Mucosa of rectum (tissue), 2 donors: ENCODE measurements at regions not wholly inside any gene's neighbourhood (a gene's known extent, or its start where the extent isn't known, plus 50 kb on each side); places are given as distances from the start of the nearest gene placed in this dataset.

ENCODE experiments used
- H3K27ac ChIP-seq, 2 donors: one replicate each; pipeline ENCODE4 v1.7.0; 2013; ENCODE audit warnings: inconsistent platforms in 2 of 2, low read depth in 2 of 2, low read length in 2 of 2
- H3K27me3 ChIP-seq, 2 donors: one replicate each; pipeline ENCODE4 v1.7.0; 2013; ENCODE audit warnings: low read length in 2 of 2; ENCODE audit not compliant: control insufficient read depth in 2 of 2, insufficient read depth in 2 of 2
- H3K36me3 ChIP-seq, 2 donors: one replicate each; pipeline ENCODE4 v1.7.0; 2013; ENCODE audit warnings: low read length in 2 of 2; ENCODE audit not compliant: control insufficient read depth in 2 of 2, insufficient read depth in 2 of 2
- H3K4me1 ChIP-seq, 2 donors: one replicate each; pipeline ENCODE4 v1.7.0; 2013; ENCODE audit warnings: low read length in 2 of 2, mild to moderate bottlenecking in 1 of 2; ENCODE audit not compliant: control insufficient read depth in 2 of 2, insufficient read depth in 2 of 2
- H3K4me3 ChIP-seq, 2 donors: one replicate each; pipeline ENCODE4 v1.7.0; 2013; ENCODE audit warnings: low read length in 2 of 2
- H3K9ac ChIP-seq, 2 donors: one replicate each; pipeline ENCODE4 v1.7.0; 2013; ENCODE audit warnings: low read length in 2 of 2, low read depth in 1 of 2, mild to moderate bottlenecking in 1 of 2
- H3K9me3 ChIP-seq, 2 donors: one replicate each; pipeline ENCODE4 v1.7.0; 2013; ENCODE audit warnings: low read length in 2 of 2; ENCODE audit not compliant: control insufficient read depth in 2 of 2
- donor health status: healthy.
- donor health status: Normal muscosa, but diverticular disease.

DNA sequence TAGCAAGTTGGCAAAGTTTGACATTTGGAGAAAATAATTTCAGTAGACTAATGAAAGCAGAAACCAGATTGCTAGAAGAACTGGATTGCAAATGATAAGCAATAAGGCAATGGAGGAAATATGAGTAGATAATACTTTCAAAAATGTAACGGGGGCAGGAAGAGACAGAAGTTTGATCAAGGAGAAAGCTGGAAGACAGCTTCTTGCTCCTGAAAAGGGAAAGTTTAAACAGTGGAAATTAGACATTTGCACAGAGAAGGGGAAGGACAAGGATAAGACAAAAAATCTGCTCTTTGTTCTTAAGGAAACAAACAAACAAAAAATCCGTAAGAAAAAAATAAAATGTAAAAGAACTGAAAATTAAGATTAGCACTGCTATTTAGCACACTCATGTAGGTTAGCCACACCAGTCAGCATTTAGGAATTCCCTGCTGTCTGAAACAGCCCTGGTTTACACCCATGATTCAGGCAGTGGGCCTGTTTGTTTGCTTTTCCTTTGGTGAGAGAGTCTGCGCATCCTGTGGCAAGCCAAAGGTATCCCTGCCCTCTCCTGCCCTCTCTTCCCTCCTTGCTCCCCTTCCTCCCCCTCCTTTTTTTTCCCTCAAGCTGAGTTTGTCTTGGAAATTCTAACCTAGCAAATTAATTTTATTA, 104.3 kb upstream of the CAV2 start:
- Histone ChIP-seq H3K9me3 (no peaks in the 10 kb centered on the region), H3K36me3 (no peaks in the 10 kb centered on the region), H3K4me3 (no peak overlapping the region), H3K27me3 (no peaks in the 10 kb centered on the region), H3K4me1 (no peaks in the 10 kb centered on the region), H3K27ac (no peak overlapping the region), H3K9ac (no peak overlapping the region)

DNA sequence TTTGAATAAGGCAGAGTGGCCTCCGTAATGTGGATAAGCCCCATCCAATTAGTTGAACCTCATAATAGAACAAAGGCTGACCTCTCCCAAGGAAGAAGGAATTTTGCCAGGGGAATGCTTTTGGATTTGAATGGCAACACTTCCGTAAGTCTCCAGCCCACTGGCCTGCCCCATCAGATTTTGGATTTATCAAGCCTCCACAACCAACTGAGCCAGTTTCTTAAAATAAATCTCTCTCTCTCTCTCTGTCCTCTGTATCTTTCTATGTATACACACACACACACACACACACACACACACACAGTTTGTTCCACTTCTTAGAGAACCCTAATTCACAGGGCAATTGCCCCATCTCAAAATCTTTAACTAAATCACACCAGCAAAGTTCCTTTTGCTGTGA, 100.9 kb upstream of the CAV2 start:
- Histone ChIP-seq H3K27ac (no peak overlapping the region), H3K9me3 (no peaks in the 10 kb centered on the region), H3K36me3 (no peaks in the 10 kb centered on the region), H3K4me1 (no peaks in the 10 kb centered on the region), H3K27me3 (no peaks in the 10 kb centered on the region), H3K4me3 (no peak overlapping the region), H3K9ac (no peak overlapping the region)

DNA sequence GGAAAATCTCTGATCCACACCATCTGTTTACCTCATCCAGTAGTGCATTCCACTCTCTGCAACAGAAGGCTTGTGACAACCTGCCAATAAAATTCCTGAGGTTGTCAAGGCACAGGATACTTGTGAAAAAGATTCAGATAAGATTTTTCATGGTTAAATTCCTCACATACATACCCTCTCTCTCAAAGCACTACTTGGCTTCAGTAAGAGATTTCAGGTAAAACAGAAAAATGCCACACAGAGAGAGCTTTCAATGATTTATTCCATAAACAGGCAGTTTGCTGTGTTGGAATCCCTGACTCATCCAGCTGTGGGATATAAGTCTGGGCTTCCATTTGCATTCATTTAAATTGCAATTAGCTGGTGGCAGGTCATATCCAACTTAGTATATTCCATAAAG, 99.7 kb upstream of the CAV2 start:
- Histone ChIP-seq H3K4me1 (no peaks in the 10 kb centered on the region), H3K4me3 (no peak overlapping the region), H3K9ac (no peak overlapping the region), H3K9me3 (no peaks in the 10 kb centered on the region), H3K27me3 (no peaks in the 10 kb centered on the region), H3K27ac (no peak overlapping the region), H3K36me3 (no peaks in the 10 kb centered on the region)

DNA sequence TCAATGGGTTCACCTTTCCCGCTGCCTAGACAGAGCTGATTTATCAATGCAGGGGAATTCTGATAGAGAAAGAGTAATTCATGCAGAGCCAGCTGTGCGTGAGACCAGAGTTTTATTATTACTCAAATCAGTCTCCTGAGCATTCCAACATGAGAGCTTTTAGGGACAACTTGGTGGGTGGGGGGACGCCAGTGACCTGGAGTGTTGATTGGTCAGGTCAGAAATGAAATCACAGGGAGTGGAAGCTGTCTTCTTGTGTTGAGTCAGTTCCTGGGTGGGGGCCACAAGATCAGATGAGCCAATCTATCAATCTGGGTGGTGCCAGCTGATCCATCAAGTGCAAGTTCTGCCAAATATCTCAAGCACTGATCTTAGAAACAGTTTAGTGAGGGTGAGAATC, 99.0 kb upstream of the CAV2 start:
- no peaks in the 10 kb centered on the region for H3K9me3 ChIP-seq
- no peaks in the 10 kb centered on the region for H3K4me1 ChIP-seq
- H3K27me3 ChIP-seq = no peaks in the 10 kb centered on the region
- no peak overlapping the region for H3K27ac ChIP-seq
- no peak overlapping the region for H3K4me3 ChIP-seq
- no peak overlapping the region for H3K9ac ChIP-seq
- no peaks in the 10 kb centered on the region for H3K36me3 ChIP-seq

DNA sequence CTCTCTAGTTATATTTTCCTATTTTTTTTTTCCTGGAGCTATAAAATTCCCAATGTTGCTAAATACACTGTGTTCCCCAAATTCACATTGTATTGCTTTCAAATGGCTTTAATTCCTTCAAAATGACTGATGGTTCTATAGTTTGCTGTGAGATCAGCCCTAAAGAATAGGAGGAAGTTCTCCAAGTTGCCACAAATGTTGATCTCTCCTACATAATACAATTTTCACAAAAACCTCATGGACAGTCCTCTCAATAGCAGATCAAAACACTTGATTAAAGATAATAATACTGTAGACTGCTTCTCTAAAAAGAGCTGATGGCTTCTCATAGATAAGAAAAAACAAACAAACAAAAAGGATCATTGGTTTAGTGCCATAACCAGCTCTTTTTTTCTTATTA, 97.8 kb upstream of the CAV2 start:
- no peaks in the 10 kb centered on the region for H3K4me1 ChIP-seq
- H3K9me3 ChIP-seq = no peaks in the 10 kb centered on the region
- H3K4me3 ChIP-seq = no peak overlapping the region
- H3K27me3 ChIP-seq = no peaks in the 10 kb centered on the region
- no peak overlapping the region for H3K9ac ChIP-seq
- H3K27ac ChIP-seq = no peak overlapping the region
- no peaks in the 10 kb centered on the region for H3K36me3 ChIP-seq

DNA sequence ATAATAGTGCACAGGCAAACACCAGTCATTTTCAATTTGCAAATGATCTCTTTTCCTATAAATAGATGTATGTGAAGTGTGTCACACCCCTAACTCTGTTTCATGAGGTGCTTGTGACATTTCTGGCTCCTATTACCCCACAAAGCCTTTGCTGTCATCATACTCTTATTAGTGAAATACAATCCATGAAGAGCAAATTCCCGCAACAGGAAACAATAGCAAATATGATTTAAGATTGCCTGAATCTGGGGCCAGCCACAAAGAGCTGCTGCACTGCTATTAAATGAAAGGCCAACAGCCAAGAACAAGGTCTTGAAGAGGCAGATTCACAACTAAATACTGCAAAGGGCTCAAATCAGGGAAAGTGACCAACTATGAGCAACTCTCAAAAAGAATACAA, 96.3 kb upstream of the CAV2 start:
- H3K9me3 ChIP-seq = no peaks in the 10 kb centered on the region
- no peaks in the 10 kb centered on the region for H3K36me3 ChIP-seq
- no peaks in the 10 kb centered on the region for H3K4me1 ChIP-seq
- no peak overlapping the region for H3K4me3 ChIP-seq
- no peaks in the 10 kb centered on the region for H3K27me3 ChIP-seq
- H3K27ac ChIP-seq = no peak overlapping the region
- H3K9ac ChIP-seq = no peak overlapping the region

DNA sequence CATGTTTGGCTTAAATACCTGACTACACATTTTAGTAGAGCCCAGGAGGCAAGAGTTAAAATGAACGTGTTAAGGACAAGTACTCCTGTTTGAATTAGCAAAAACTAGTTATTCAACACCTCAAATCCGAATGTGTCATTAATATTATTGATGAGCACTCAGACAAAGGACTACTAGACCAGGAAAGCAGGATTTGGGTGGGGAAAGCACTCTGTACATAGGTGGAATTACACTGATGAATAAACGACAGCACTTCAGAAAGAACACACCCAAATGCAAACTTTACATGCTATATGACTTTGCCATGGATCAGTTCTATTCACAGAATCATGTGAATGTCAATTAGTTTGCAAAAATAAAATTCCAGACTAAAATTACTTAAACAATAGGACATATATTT, 95.1 kb upstream of the CAV2 start:
- Histone ChIP-seq H3K4me3 (no peak overlapping the region), H3K4me1 (no peaks in the 10 kb centered on the region), H3K27me3 (no peaks in the 10 kb centered on the region), H3K9me3 (no peaks in the 10 kb centered on the region), H3K27ac (no peak overlapping the region), H3K36me3 (no peaks in the 10 kb centered on the region), H3K9ac (no peak overlapping the region)

DNA sequence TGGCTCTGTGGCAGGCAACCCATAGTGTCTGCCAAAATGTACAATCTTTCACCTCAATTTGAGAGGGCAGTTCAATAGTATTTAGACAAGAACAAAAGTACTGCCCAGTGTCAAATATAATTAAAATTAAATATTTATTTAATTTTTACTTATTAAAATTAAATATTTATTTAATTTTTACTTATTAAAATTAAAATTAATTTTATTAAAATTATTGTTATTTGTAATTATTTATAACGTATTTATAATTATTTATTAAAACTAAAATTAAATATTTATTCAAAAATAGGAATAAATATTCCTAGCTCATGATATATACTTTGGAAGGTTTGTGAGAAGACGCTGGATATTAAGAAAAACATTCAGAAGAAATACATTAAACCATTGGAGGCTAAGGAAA, 93.7 kb upstream of the CAV2 start:
- Histone ChIP-seq H3K27me3 (no peaks in the 10 kb centered on the region), H3K9ac (no peak overlapping the region), H3K4me1 (no peaks in the 10 kb centered on the region), H3K4me3 (no peak overlapping the region), H3K36me3 (no peaks in the 10 kb centered on the region), H3K27ac (no peak overlapping the region), H3K9me3 (no peaks in the 10 kb centered on the region)

DNA sequence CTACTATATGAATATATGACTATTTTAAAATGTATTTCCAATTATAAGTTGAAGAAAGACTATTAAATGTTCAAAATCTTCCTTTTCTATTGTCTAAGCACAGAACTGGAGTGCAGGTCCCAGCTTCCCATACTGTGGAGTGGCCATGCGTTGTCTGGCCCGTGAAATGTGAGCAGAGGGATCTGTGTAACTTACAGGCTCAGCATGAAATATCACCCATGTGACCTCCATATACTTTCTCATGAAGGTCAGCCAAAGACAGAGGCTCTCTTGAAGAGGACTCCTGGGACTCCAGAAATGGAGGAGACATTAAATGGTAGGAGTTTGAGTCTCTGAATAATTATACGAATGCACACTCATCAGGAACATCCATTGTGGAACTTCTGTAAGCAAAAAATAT, 92.4 kb upstream of the CAV2 start:
- H3K4me1 ChIP-seq = no peaks in the 10 kb centered on the region
- H3K27ac ChIP-seq = no peak overlapping the region
- H3K9me3 ChIP-seq = no peaks in the 10 kb centered on the region
- no peak overlapping the region for H3K9ac ChIP-seq
- no peaks in the 10 kb centered on the region for H3K27me3 ChIP-seq
- H3K4me3 ChIP-seq = no peak overlapping the region
- no peaks in the 10 kb centered on the region for H3K36me3 ChIP-seq

DNA sequence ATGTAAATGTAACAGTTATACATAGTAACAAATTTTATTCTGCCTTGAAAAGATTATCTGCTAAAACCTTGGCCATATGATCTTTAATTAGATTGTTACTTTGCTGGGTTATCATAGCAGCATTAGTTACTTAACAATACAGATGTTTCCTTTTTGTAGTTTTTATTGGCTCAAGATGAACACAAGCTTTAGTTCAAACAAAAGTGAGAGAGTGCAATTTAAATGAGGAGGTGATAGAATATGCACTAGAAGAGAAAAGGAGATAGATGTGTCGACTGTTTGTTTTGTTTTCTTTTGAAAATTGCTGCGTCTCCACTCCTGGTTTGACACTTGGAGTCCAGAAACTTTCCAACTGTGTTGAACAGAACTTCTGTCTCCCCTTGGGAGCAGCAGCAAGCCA, 91.4 kb upstream of the CAV2 start:
- Histone ChIP-seq H3K4me3 (no peak overlapping the region), H3K36me3 (no peaks in the 10 kb centered on the region), H3K9me3 (no peaks in the 10 kb centered on the region), H3K9ac (no peak overlapping the region), H3K27ac (no peak overlapping the region), H3K4me1 (no peaks in the 10 kb centered on the region), H3K27me3 (no peaks in the 10 kb centered on the region)
